ENCODE measurements at regions not wholly inside any gene's neighbourhood (a gene's known extent, or its start where the extent isn't known, plus 50 kb on each side); places are given as distances from the start of the nearest gene placed in this dataset.
A peak's percentile ranks its signal among the peaks of the same experiment; 100 is the strongest.
"Not testable (repeated sequence)": the region's sequence is repeated elsewhere in the genome, so short reads cannot be mapped to it uniquely, and the experiment has no call there.

- DNase-seq (ENCODE audit: low read depth, low spot score): no peak
These were observed 581.8 kb upstream of the SLITRK5 start for GRCh38 chr13:87089391-87089790.

- DNase-seq (ENCODE audit: low read depth, low spot score): no peak
These were observed 577.8 kb upstream of the SLITRK5 start for GRCh38 chr13:87093399-87093798.

- DNase-seq (ENCODE audit: low read depth, low spot score): peak; percentile 13
These were observed 576.5 kb upstream of the SLITRK5 start for GRCh38 chr13:87094646-87095045.

DNA sequence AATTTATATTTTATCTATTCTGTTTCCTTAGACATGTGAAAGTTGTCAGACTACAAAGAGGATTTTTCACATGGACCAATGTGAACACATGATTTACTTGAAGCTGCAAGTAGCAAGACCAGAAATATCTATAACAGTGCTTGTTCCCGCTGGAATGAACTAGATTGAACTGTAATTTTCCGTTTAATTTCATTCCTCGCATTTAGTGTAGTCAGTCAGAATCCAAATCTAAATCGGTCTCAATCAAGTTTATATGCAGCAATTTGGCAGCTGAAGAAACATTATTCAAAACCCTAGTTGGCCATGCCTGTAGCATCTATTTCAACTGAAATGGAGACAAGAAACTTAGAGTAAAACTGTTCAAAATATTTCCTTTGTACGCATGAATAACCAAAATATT lies 570.7 kb upstream of the SLITRK5 start:
- no peak for DNase-seq (ENCODE audit: low read depth, low spot score)

DNA sequence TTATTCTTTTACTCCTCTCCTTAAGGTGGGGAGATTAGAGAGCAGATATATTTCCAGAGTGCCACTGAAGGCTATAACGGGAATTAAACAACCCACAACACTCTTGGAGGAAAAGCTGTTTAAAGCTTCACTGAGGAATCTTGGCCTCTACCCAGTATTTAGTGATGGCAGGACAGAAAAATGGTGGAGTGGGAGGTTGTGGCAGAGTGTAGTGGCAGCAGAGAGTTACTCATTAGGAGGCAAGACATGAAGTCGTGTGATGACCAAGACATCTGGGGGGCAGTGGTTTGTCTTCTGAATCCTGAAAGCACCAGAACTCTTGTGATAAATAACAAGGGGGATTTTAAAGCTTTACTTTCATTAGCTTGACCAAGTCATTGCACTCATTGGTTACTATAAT lies 563.5 kb upstream of the SLITRK5 start:
- DNase-seq (ENCODE audit: low read depth, low spot score): no peak

- DNase-seq (ENCODE audit: low read depth, low spot score): no peak
These were observed 550.7 kb upstream of the SLITRK5 start for GRCh38 chr13:87120476-87120875.

DNA sequence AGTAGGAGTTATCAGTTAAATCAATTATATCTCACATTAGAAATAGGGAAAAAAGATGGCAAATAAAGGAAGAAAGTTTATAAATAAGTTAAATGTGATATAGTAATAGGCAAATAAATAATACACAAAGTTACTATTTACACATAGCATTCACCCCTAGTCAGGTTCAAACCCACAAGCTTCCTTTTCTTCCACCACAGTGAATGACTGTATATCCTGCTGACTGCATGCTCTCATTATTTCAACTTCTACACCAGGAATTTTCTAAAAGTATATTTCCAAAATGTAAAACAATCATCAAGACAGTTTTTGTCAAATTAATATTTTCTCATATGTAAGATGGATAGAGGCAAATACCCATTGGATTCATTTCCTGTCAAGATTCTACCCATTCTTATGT lies 548.6 kb upstream of the SLITRK5 start:
- DNase-seq (ENCODE audit: low read depth, low spot score): no peak

DNA sequence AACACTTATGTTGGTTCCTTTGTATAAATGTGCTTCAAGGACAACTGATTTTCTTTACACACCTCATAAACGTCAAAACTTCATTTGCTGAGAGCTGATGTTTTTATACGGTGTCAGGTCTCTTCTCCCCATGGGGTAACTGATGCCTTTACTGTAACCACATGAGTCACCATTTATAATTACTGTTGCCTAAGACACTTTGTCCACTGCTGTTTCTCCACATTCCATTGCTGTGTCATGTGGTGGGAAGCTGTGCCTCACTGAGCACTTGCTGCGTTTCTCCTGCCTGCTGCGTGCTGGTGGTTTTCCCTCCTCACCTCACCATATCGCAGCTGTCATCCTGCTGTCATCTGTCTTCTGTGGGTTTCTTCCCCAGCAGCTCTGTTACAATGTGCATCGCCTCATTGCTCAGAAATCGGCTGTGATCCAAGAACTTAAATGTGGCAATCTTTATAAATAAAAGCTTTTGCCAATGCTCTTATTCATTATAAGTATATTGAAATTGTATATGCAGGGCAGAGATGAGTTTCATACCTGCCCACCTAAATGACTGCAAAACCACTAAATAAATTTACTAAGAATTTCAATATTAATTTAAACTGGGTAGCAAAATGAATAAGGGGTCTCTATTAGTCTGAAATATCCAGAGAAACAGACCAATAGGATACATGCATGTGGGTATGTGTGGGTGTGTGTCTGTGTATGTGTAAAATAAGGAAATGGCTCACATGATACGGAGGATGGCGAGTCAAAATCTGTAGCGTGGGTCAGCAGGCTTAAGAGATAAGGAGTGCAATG lies 547.0 kb upstream of the SLITRK5 start:
- DNase-seq (ENCODE audit: low read depth, low spot score): peak; percentile 77

DNA sequence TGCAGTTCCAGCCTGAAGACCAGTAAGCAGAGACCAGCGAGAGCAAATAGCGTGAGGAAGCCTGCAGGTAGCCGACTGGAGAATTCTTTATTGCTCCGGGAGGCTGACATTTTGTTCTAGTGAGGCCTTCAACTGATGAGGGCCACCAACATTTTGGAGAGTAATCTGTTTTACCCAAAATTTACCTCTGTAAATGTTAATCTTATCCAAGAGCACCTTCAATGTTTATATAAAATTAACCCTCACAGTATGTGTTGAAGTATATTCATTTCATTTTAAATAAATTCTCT lies 546.4 kb upstream of the SLITRK5 start:
- peak; percentile 10 for DNase-seq (ENCODE audit: low read depth, low spot score)

DNA sequence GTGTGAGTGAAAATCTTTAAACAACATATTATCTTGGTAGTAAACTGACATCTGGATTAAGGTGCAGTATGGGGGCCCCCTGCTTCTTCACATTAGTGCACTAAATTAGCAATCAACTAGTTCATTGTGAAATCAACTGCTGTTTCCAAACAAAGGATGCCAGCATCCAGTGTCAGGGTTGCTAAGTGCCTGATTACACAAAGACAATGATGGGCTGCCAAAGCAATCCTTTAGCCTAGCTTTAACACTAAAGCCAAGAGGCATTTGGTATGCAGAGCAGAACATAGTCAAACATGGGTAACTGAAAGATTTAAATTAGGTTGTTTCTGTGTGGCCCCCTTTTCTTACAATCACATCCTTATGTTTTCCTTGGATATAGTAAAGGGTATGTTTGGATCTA lies 543.1 kb upstream of the SLITRK5 start:
- peak; percentile 22 for DNase-seq (ENCODE audit: low read depth, low spot score)

- DNase-seq (ENCODE audit: low read depth, low spot score): no peak
These were observed 542.7 kb upstream of the SLITRK5 start for GRCh38 chr13:87128491-87128890.

GRCh38 chr13:87129602-87130300 lies 541.4 kb upstream of the SLITRK5 start:
- DNase-seq (ENCODE audit: low read depth, low spot score): no peak

DNA sequence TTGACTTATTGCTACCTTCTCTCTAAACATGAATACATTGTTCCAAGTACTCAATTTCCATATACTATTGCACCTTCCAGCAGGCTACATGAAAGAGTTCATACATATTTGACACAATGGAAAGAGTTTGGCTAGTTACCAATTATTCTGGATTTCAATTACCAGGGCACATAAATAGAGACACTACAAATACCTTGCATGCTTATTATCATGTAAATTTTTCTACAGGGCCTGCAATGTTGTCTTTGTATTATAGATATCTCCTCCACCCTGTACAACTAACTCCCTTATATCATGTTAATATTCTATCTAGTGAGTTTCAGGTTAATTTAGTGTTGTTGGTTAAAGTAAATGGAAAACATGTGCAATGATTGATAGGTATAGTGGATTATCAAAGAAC lies 540.7 kb upstream of the SLITRK5 start:
- no peak for DNase-seq (ENCODE audit: low read depth, low spot score)

- no peak for DNase-seq (ENCODE audit: low read depth, low spot score)
These were observed 539.6 kb upstream of the SLITRK5 start for GRCh38 chr13:87131611-87132010.

- no peak for DNase-seq (ENCODE audit: low read depth, low spot score)
These were observed 532.3 kb upstream of the SLITRK5 start for GRCh38 chr13:87138866-87139265.

- no peak for DNase-seq (ENCODE audit: low read depth, low spot score)
These were observed 524.1 kb upstream of the SLITRK5 start for GRCh38 chr13:87147076-87147475.

- DNase-seq (ENCODE audit: low read depth, low spot score): no peak
These were observed 517.8 kb upstream of the SLITRK5 start for GRCh38 chr13:87153371-87153770.

DNA sequence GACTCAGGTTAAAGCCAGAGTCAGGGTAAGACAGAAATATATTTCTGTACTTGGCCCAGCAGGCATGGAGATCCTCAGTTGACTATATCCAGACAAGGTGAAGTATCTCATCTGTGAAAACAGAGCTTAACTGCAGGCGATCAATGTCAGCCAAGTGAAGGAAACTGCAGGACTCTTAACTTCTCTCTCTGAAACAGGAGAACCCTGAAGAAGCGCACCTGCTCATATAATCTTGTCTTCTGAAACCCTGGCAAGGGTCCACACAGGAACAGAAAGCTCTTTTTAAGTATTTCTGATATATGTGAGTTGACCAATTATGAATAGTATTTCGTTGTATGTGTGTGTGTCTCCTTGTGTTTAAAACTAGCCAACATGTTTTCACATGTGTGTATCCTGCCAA lies 504.8 kb upstream of the SLITRK5 start:
- no peak for DNase-seq (ENCODE audit: low read depth, low spot score)

- DNase-seq (ENCODE audit: low read depth, low spot score): no peak
These were observed 502.8 kb upstream of the SLITRK5 start for GRCh38 chr13:87168390-87168789.

GRCh38 chr13:87169337-87169736 lies 501.8 kb upstream of the SLITRK5 start:
- no peak for DNase-seq (ENCODE audit: low read depth, low spot score)

GRCh38 chr13:87172166-87172835 lies 498.9 kb upstream of the SLITRK5 start:
- DNase-seq (ENCODE audit: low read depth, low spot score): peak; percentile 22

GRCh38 chr13:87185138-87185537 lies 486.0 kb upstream of the SLITRK5 start:
- not testable (repeated sequence) for DNase-seq (ENCODE audit: low read depth, low spot score)

GRCh38 chr13:87186647-87187046 lies 484.5 kb upstream of the SLITRK5 start:
- not testable (repeated sequence) for DNase-seq (ENCODE audit: low read depth, low spot score)
